HUES6 (cell line): ENCODE measurements at regions not wholly inside any gene's neighbourhood (a gene's known extent, or its start where the extent isn't known, plus 50 kb on each side); places are given as distances from the start of the nearest gene placed in this dataset.

Experiments used
- H3K27ac ChIP-seq: 2 replicates; pipeline ENCODE4 v1.7.0; 2013; ENCODE audit warnings: low read depth, mild to moderate bottlenecking, low read length, inconsistent platforms
- H3K27me3 ChIP-seq: 2 replicates; pipeline ENCODE4 v1.6.1; 2013; ENCODE audit warnings: low read length; ENCODE audit not compliant: control insufficient read depth, insufficient read depth
- H3K36me3 ChIP-seq: 2 replicates; pipeline ENCODE4 v1.6.1; 2013; ENCODE audit warnings: low read length; ENCODE audit not compliant: control insufficient read depth, insufficient read depth
- H3K4me1 ChIP-seq: 2 replicates; pipeline ENCODE4 v1.6.1; 2013; ENCODE audit warnings: low read length; ENCODE audit not compliant: control insufficient read depth, insufficient read depth
- H3K4me3 ChIP-seq: 2 replicates; pipeline ENCODE4 v1.5.1; 2013; ENCODE audit warnings: low read depth, low read length
- H3K9ac ChIP-seq: one replicate; pipeline ENCODE4 v1.6.1; 2013; ENCODE audit warnings: mild to moderate bottlenecking, low read length
- H3K9me3 ChIP-seq: 2 replicates; pipeline ENCODE4 v1.6.1; 2013; ENCODE audit warnings: low read depth, low read length; ENCODE audit not compliant: control insufficient read depth, insufficient read depth

- H3K36me3 ChIP-seq, result no peaks in the 10 kb centered on the region
- H3K4me3 ChIP-seq, result no peak overlapping the region
- H3K27ac ChIP-seq, result no peak overlapping the region
- no peaks in the 10 kb centered on the region for H3K9me3 ChIP-seq
- peaks cover 9% of the 10 kb centered on the region; the same call in 1 of the 2 replicates for H3K4me1 ChIP-seq
- no peak overlapping the region for H3K9ac ChIP-seq
- no peaks in the 10 kb centered on the region for H3K27me3 ChIP-seq
These were observed 541.9 kb upstream of the SEL1L start for GRCh38 chr14:82075566-82075965.

GRCh38 chr14:82079553-82079952 is 545.9 kb upstream of the SEL1L start:
- no peak overlapping the region for H3K9ac ChIP-seq
- H3K4me3 ChIP-seq, result no peak overlapping the region
- no peaks in the 10 kb centered on the region for H3K27me3 ChIP-seq
- H3K36me3 ChIP-seq, result no peaks in the 10 kb centered on the region
- H3K27ac ChIP-seq, result no peak overlapping the region
- peaks cover 12% of the 10 kb centered on the region; the same call in 1 of the 2 replicates for H3K4me1 ChIP-seq
- H3K9me3 ChIP-seq, result no peaks in the 10 kb centered on the region

GRCh38 chr14:82080370-82080769 is 546.7 kb upstream of the SEL1L start:
- no peaks in the 10 kb centered on the region for H3K9me3 ChIP-seq
- H3K9ac ChIP-seq, result no peak overlapping the region
- H3K27ac ChIP-seq, result no peak overlapping the region
- H3K4me3 ChIP-seq, result no peak overlapping the region
- no peaks in the 10 kb centered on the region for H3K27me3 ChIP-seq
- no peaks in the 10 kb centered on the region for H3K36me3 ChIP-seq
- peaks cover 12% of the 10 kb centered on the region; the same call in 1 of the 2 replicates for H3K4me1 ChIP-seq

- no peaks in the 10 kb centered on the region for H3K36me3 ChIP-seq
- H3K4me3 ChIP-seq, result no peak overlapping the region
- H3K27ac ChIP-seq, result no peak overlapping the region
- no peaks in the 10 kb centered on the region for H3K27me3 ChIP-seq
- H3K4me1 ChIP-seq, result peaks cover 11% of the 10 kb centered on the region; the same call in 1 of the 2 replicates
- no peaks in the 10 kb centered on the region for H3K9me3 ChIP-seq
- no peak overlapping the region for H3K9ac ChIP-seq
These were observed 551.2 kb upstream of the SEL1L start for GRCh38 chr14:82084813-82085212.

GRCh38 chr14:82091097-82091496 is 557.4 kb upstream of the SEL1L start:
- no peaks in the 10 kb centered on the region for H3K9me3 ChIP-seq
- no peak overlapping the region for H3K27ac ChIP-seq
- H3K36me3 ChIP-seq, result no peaks in the 10 kb centered on the region
- no peaks in the 10 kb centered on the region for H3K4me1 ChIP-seq
- no peaks in the 10 kb centered on the region for H3K27me3 ChIP-seq
- no peak overlapping the region for H3K4me3 ChIP-seq
- no peak overlapping the region for H3K9ac ChIP-seq

GRCh38 chr14:82094829-82095345 is 561.2 kb upstream of the SEL1L start:
- Histone ChIP-seq H3K4me3 (no peak overlapping the region), H3K4me1 (no peaks in the 10 kb centered on the region), H3K27me3 (no peaks in the 10 kb centered on the region)

GRCh38 chr14:82104013-82104412 is 570.4 kb upstream of the SEL1L start:
- Histone ChIP-seq H3K9ac (no peak overlapping the region), H3K36me3 (no peaks in the 10 kb centered on the region), H3K9me3 (no peaks in the 10 kb centered on the region), H3K4me3 (no peak overlapping the region), H3K27me3 (no peaks in the 10 kb centered on the region), H3K27ac (no peak overlapping the region), H3K4me1 (no peaks in the 10 kb centered on the region)

More at GRCh38 chr14:82094829-82095345, 561.2 kb upstream of the SEL1L start:
- Histone ChIP-seq H3K9me3 (no peaks in the 10 kb centered on the region), H3K36me3 (no peaks in the 10 kb centered on the region), H3K27ac (no peak overlapping the region), H3K9ac (no peak overlapping the region)

GRCh38 chr14:82112210-82112839 is 578.7 kb upstream of the SEL1L start:
- Histone ChIP-seq H3K27ac (no peak overlapping the region), H3K36me3 (no peaks in the 10 kb centered on the region), H3K9me3 (no peaks in the 10 kb centered on the region), H3K9ac (no peak overlapping the region), H3K4me3 (no peak overlapping the region), H3K4me1 (no peaks in the 10 kb centered on the region), H3K27me3 (no peaks in the 10 kb centered on the region)

GRCh38 chr14:82113007-82113406 is 579.4 kb upstream of the SEL1L start:
- H3K27me3 ChIP-seq, result no peaks in the 10 kb centered on the region
- 0 out of 2 replicates have a peak, but pooled peaks cover 2% of the 10 kb centered on the region for H3K9me3 ChIP-seq
- no peaks in the 10 kb centered on the region for H3K36me3 ChIP-seq
- H3K27ac ChIP-seq, result no peak overlapping the region
- no peaks in the 10 kb centered on the region for H3K4me1 ChIP-seq
- H3K9ac ChIP-seq, result no peak overlapping the region
- no peak overlapping the region for H3K4me3 ChIP-seq

GRCh38 chr14:82113710-82114109 is 580.1 kb upstream of the SEL1L start:
- H3K27me3 ChIP-seq, result no peaks in the 10 kb centered on the region
- no peak overlapping the region for H3K4me3 ChIP-seq
- no peak overlapping the region for H3K9ac ChIP-seq
- no peak overlapping the region for H3K27ac ChIP-seq
- no peaks in the 10 kb centered on the region for H3K36me3 ChIP-seq
- H3K4me1 ChIP-seq, result no peaks in the 10 kb centered on the region
- H3K9me3 ChIP-seq, result 0 out of 2 replicates have a peak, but pooled peaks cover 2% of the 10 kb centered on the region

GRCh38 chr14:82116721-82117120 is 583.1 kb upstream of the SEL1L start:
- Histone ChIP-seq H3K27me3 (no peaks in the 10 kb centered on the region), H3K36me3 (no peaks in the 10 kb centered on the region), H3K9me3 (0 out of 2 replicates have a peak, but pooled peaks cover 2% of the 10 kb centered on the region), H3K9ac (no peak overlapping the region), H3K27ac (no peak overlapping the region), H3K4me3 (no peak overlapping the region), H3K4me1 (no peaks in the 10 kb centered on the region)
